ENCODE measurements at regions not wholly inside any gene's neighbourhood (a gene's known extent, or its start where the extent isn't known, plus 50 kb on each side); places are given as distances from the start of the nearest gene placed in this dataset.

GRCh38 chr9:129504404-129504803 is 116.5 kb downstream of the C9orf50 start:
- no peak for DNase-seq

GRCh38 chr9:129501771-129502319 is 119.1 kb downstream of the C9orf50 start:
- no peak for DNase-seq

- no peak for DNase-seq
These were observed 119.8 kb downstream of the C9orf50 start for GRCh38 chr9:129500863-129501770.

GRCh38 chr9:129500161-129500862 is 120.6 kb downstream of the C9orf50 start:
- DNase-seq = no peak

- DNase-seq = no peak
These were observed 122.2 kb downstream of the C9orf50 start for GRCh38 chr9:129498451-129499384.

- no peak for DNase-seq
These were observed 123.0 kb downstream of the C9orf50 start for GRCh38 chr9:129497813-129498450.

GRCh38 chr9:129497005-129497812 is 123.7 kb downstream of the C9orf50 start:
- peak; percentile 68 for DNase-seq

GRCh38 chr9:129496473-129497004 is 124.4 kb downstream of the C9orf50 start:
- DNase-seq = peak; percentile 80

- DNase-seq = peak; percentile 70
These were observed 125.1 kb downstream of the C9orf50 start for GRCh38 chr9:129495620-129496472.

- no peak for DNase-seq
These were observed 126.7 kb downstream of the C9orf50 start for GRCh38 chr9:129494113-129494789.

GRCh38 chr9:129493706-129494047 is 127.2 kb downstream of the C9orf50 start:
- DNase-seq = no peak

GRCh38 chr9:129493002-129493705 is 127.7 kb downstream of the C9orf50 start:
- DNase-seq = no peak

GRCh38 chr9:129491487-129491855 is 129.4 kb downstream of the C9orf50 start:
- no peak for DNase-seq

GRCh38 chr9:129490583-129491486 is 130.1 kb downstream of the C9orf50 start:
- no peak for DNase-seq

GRCh38 chr9:129489838-129490582 is 130.9 kb downstream of the C9orf50 start:
- no peak for DNase-seq

GRCh38 chr9:129487658-129488483 is 133.0 kb downstream of the C9orf50 start:
- DNase-seq = peak; percentile 39
